22Rv1 (cell line): ENCODE measurements at regions not wholly inside any gene's neighbourhood (a gene's known extent, or its start where the extent isn't known, plus 50 kb on each side); places are given as distances from the start of the nearest gene placed in this dataset.

Source experiments
- ZFX ChIP-seq: fragments of 450-650 bp; IDR thresholded peaks from 2 replicates; pipeline ENCODE4 v1.6.1; 2017; ENCODE audit warnings: antibody characterized with exemption, borderline replicate concordance
- TF ChIP-seq, protein P1 (sequence below): fragments of 450-650 bp; IDR thresholded peaks from 2 replicates; pipeline ENCODE4 v1.5.1; 2017; ENCODE audit warnings: mild to moderate bottlenecking

DNA sequence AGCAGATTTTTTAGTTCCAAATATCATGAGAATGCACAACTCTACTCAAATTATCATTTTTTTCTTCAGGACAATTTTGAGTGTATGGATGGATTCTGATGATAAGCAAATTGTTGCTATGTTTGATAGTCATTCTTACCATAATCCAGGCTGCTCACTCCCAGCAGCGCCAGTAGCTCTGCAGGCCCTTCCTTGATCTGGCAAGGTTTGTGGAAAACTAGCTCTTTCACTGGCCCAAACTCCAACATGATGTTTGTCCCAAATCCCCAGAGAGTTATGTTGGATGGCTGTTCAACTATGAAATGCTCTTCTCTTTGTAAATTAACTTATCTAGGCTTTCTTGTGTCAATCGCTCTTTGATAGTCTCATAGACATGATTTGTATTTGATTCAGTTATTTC, 933.7 kb downstream of the DNAJB9 start:
- TF ChIP-seq, protein P1, sequence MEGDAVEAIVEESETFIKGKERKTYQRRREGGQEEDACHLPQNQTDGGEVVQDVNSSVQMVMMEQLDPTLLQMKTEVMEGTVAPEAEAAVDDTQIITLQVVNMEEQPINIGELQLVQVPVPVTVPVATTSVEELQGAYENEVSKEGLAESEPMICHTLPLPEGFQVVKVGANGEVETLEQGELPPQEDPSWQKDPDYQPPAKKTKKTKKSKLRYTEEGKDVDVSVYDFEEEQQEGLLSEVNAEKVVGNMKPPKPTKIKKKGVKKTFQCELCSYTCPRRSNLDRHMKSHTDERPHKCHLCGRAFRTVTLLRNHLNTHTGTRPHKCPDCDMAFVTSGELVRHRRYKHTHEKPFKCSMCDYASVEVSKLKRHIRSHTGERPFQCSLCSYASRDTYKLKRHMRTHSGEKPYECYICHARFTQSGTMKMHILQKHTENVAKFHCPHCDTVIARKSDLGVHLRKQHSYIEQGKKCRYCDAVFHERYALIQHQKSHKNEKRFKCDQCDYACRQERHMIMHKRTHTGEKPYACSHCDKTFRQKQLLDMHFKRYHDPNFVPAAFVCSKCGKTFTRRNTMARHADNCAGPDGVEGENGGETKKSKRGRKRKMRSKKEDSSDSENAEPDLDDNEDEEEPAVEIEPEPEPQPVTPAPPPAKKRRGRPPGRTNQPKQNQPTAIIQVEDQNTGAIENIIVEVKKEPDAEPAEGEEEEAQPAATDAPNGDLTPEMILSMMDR = no peak
- TF ChIP-seq ZFX = no peak
